ENCODE measurements at regions not wholly inside any gene's neighbourhood (a gene's known extent, or its start where the extent isn't known, plus 50 kb on each side); places are given as distances from the start of the nearest gene placed in this dataset.

GRCh38 chr16:47924950-47925349 lies 230.8 kb downstream of the ABCC12 start:
- TF ChIP-seq CTCF (IDR thresholded peaks at IDR 0.05) (no peak), POLR2A (IDR thresholded peaks at IDR 0.05) (no peak), POLR2AphosphoS5 (IDR thresholded peaks at IDR 0.05) (no peak)
